Heart right ventricle (tissue), 16 donors: ENCODE measurements at regions not wholly inside any gene's neighbourhood (a gene's known extent, or its start where the extent isn't known, plus 50 kb on each side); places are given as distances from the start of the nearest gene placed in this dataset.

Experiments used
- ATAC-seq, 8 donors: fragments of 200-7000 bp; cut with Tn5 transposase; one replicate each; pipeline ENCODE4 v1.9.1; 2020; ENCODE audit warnings: mild to moderate bottlenecking in 8 of 8, moderate library complexity in 8 of 8, moderate number of reproducible peaks in 1 of 8
- DNase-seq, 2 donors: peaks; one replicate each; pipeline ENCODE4 v3.0.0-alpha.2; 2020
- H3K27ac ChIP-seq, 10 donors: fragments of 200-600 bp; sonication (generic) in 2 of 10; one replicate each; pipeline versions ENCODE4 v1.5.0 to v1.8.0; 2020 to 2022; ENCODE audit warnings: mild to moderate bottlenecking in 3 of 10
- H3K27me3 ChIP-seq, 7 donors: fragments of 200-600 bp; one replicate each; pipeline ENCODE4 v1.8.0; 2021 to 2022; ENCODE audit warnings: mild to moderate bottlenecking in 2 of 7
- H3K36me3 ChIP-seq, 9 donors: fragments of 200-600 bp; sonication (generic) in 1 of 9; one replicate each; pipeline versions ENCODE4 v1.5.0 to v1.8.0; 2020 to 2022; ENCODE audit warnings: mild to moderate bottlenecking in 2 of 9
- H3K4me1 ChIP-seq, 9 donors: fragments of 200-600 bp; sonication (generic) in 1 of 9; one replicate each; pipeline versions ENCODE4 v1.5.0 to v1.8.0; 2020 to 2022; ENCODE audit warnings: mild to moderate bottlenecking in 4 of 9
- H3K4me3 ChIP-seq, 10 donors: fragments of 200-600 bp; sonication (generic) in 2 of 10; one replicate each; pipeline versions ENCODE4 v1.5.0 to v1.8.0; 2020 to 2022; ENCODE audit warnings: mild to moderate bottlenecking in 7 of 10, moderate library complexity in 2 of 10
- H3K9me3 ChIP-seq, 11 donors: fragments of 200-600 bp in 10 of 11; sonication (generic) in 2 of 11; one replicate each; pipeline versions ENCODE4 v1.5.0 to v1.8.0; 2013 to 2022; ENCODE audit warnings: mild to moderate bottlenecking in 2 of 11, control low read depth in 1 of 11, moderate library complexity in 1 of 11
- WGBS, 2 donors: extraction: QIAGEN DNeasy Blood & Tissue Kit; methylation state at CpG; one replicate each; pipeline ENCODE4 v1.1.7; 2013; ENCODE audit warnings: inconsistent platforms in 1 of 2; 5-methylcytosine and 5-hydroxymethylcytosine counted together
- intact Hi-C, 10 donors: fragments of 100-400 bp; cut with DNase I; formaldehyde crosslinking; loops; one replicate each; pipeline versions ENCODE4 v1.11.1 to v1.14.2; 2022
- TF ChIP-seq, protein P1 (sequence below), 9 donors: fragments of 200-600 bp; sonication (generic) in 2 of 9; IDR thresholded peaks; one replicate each; pipeline versions ENCODE4 v1.5.0 to v1.8.0; 2021 to 2022; ENCODE audit warnings: antibody characterized with exemption in 9 of 9, mild to moderate bottlenecking in 5 of 9, moderate library complexity in 1 of 9
- donor health status: Arrhythmogenic right ventricular cardiomyopathy.
- donor health status: ischemic (EF 13 %, LVEDD 7.1; RV severe dilation, severe dysfunction).
- donor health status: healthy with polysubstance abuse.
- donor health status: DM: no; HTN: yes; CAD: no.
- donor health status: DM: no; HTN: no; CAD: no.
- donor health status: ischemic (EF 25% LVEDD 6.9; RV normal size, moderate dysfunction).
- donor health status: ischemic (EF 25% LVEDD 5.7; RV mildly dilated, moderate dysfunction).
- donor health status: healthy.
- donor health status: DM: yes; HTN: yes; CAD: no.
- donor health status: Ischemic cardiomyopathy.
- donor health status: ischemic (EF 35%, LVEDD 5.7; RV mildly dilated, moderate dysfunction).
- donor health status: nonischemic (EF 11% LVEDD 7.7; RV severe dilation, severe dysfunction).
- donor health status: DM: yes; HTN: yes; CAD: no.
- donor health status: PGD.
- donor health status: ischemic (EF 29% LVEDD 5.4; RV normal size, mild dysfunction).
- donor health status: nonischemic (EF 23%, LVEDD 6.1; RV moderate dilation, normal function).

DNA sequence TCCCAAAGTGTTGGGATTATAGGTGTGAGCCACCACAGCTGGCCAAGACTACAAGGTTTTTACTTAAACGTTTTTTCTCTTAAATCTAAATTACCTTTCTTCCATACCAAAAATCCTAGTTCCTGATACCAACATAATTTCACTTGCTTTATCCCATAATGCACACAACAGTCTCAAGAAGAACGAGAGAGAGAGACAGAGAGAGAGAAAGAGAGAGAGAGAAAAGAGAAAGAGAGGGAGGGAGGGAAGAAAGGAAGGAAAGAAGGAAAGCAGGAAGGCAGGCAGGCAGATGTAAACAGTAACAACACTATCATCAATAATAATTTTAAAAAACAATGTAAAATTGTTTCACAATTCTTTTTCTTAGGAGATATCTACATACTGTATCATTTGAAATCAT is 118.4 kb downstream of the BTG1 start:
- no peak for ATAC-seq

DNA sequence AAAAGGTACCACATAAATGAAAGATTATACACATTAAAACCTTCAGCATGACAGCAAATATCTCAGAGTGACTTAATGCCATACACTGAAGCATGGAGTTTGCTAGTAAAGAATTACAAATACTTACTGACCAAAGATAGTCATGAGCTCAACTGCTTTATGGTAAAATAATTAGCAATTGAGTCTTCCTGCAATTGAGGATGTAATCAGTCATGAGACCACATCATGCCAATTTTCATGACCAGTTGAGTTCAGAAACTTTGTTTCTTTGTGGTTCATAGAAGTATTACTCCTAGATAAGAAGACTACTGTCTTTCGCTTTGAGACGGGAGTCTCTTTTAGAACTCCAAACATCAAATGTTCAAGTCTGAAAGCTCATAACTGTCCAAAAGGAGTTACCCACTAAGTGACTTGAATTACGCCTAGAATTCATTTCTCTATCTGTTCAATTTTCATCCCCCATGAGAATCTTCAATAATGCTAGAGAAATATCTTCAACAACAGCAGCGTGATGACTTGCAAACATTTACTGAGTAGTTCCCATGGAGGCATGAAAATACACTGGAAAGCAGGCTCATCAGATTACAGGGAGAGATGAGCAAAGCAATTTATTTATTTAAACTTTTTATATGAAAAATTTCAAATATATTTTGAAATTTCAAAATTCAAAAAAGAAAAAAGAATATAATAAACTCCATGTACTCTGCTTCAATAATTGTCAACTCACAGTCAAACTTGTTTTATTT is 120.0 kb downstream of the BTG1 start:
- H3K4me1 ChIP-seq: peaks cover 0 to 30% (median 14%) of the 10 kb centered on the region in 9 donors
- ATAC-seq (peak in 5 of 8 donors; percentile 28 to 62 (median 49)), DNase-seq (no peak)
- no peaks in the 10 kb centered on the region for H3K9me3 ChIP-seq
- 62 to 65% methylated on average over 4 of the region's 4 CpGs for WGBS, 2 donors
- peak overlapping the region in 1 of 10 donors; percentile 3 for H3K4me3 ChIP-seq
- no peaks in the 10 kb centered on the region for H3K36me3 ChIP-seq
- intact Hi-C loops: loop anchor here in 1 of 10 donors (10.0 kb wide), 1 partner anchor 201 kb away; no protein-coding TSS in a partner anchor
- peak overlapping the region in 2 of 10 donors; percentile 2 to 48 for H3K27ac ChIP-seq
- no peaks in the 10 kb centered on the region for H3K27me3 ChIP-seq
- TF ChIP-seq, protein P1, sequence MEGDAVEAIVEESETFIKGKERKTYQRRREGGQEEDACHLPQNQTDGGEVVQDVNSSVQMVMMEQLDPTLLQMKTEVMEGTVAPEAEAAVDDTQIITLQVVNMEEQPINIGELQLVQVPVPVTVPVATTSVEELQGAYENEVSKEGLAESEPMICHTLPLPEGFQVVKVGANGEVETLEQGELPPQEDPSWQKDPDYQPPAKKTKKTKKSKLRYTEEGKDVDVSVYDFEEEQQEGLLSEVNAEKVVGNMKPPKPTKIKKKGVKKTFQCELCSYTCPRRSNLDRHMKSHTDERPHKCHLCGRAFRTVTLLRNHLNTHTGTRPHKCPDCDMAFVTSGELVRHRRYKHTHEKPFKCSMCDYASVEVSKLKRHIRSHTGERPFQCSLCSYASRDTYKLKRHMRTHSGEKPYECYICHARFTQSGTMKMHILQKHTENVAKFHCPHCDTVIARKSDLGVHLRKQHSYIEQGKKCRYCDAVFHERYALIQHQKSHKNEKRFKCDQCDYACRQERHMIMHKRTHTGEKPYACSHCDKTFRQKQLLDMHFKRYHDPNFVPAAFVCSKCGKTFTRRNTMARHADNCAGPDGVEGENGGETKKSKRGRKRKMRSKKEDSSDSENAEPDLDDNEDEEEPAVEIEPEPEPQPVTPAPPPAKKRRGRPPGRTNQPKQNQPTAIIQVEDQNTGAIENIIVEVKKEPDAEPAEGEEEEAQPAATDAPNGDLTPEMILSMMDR (IDR thresholded peaks at IDR 0.05): no peak

More for the DNA sequence above, 118.4 kb downstream of the BTG1 start:
- no peak for DNase-seq
- no peaks in the 10 kb centered on the region for H3K9me3 ChIP-seq
- 85 to 93% methylated on average over 2 of the region's 2 CpGs for WGBS, 2 donors
- intact Hi-C loops: loop anchor here in 1 of 10 donors (10.0 kb wide), 1 partner anchor 202 kb away; no protein-coding TSS in a partner anchor
- no peaks in the 10 kb centered on the region for H3K36me3 ChIP-seq
- H3K27me3 ChIP-seq: no peaks in the 10 kb centered on the region
- peaks cover 0 to 37% (median 16%) of the 10 kb centered on the region in 9 donors for H3K4me1 ChIP-seq
- H3K4me3 ChIP-seq: no peak overlapping the region
- H3K27ac ChIP-seq: no peak overlapping the region
- TF ChIP-seq, protein P1 (IDR thresholded peaks at IDR 0.05): no peak

DNA sequence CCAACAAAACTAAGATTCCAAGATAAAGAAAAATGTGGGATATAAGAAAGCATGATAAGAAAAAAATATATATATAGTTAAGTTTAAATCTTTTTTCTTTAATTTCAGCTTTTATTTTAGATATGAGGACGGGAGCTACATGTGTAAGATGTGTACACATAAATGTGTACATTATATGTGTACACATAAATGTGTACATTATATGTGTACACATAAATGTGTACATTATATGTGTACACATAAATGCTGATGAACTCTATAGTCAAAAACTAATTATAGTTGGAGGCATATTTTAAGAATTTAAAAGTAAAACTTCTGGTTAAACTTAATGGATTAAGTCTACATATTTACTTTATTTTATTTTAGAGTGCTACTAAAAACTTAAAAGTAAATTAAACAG is 123.6 kb downstream of the BTG1 start:
- Histone ChIP-seq H3K27me3 (no peaks in the 10 kb centered on the region), H3K9me3 (no peaks in the 10 kb centered on the region), H3K4me1 (peaks cover 0 to 15% (median 0%) of the 10 kb centered on the region in 9 donors), H3K36me3 (no peaks in the 10 kb centered on the region), H3K4me3 (no peak overlapping the region), H3K27ac (no peak overlapping the region)
- 96 to 99% methylated on average over 1 of the region's 1 CpG for WGBS, 2 donors
- DNase-seq (no peak), ATAC-seq (no peak)
- TF ChIP-seq, protein P1 (IDR thresholded peaks at IDR 0.05): no peak
- intact Hi-C loops: loop anchor here in 1 of 10 donors (10.0 kb wide), 1 partner anchor 197 kb away; no protein-coding TSS in a partner anchor

DNA sequence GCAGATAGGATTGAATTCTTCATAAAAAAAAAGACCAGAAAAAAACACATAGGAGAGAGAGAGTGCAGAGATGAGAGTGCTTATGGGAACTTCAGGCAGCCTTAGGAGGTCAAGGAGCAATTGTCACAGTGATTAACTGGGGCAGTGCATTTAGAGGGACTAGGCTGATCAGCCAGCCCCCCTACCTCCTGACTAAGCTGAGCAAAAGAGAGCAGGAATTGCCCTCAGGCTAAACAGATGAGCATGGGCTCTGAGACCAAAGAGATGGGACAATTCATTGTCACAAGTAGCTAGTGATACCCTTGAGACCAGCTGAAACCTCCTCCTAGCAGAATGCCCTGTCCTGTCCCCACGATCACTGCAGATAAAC is 124.0 kb downstream of the BTG1 start:
- intact Hi-C loops: loop anchor here in 1 of 10 donors (10.0 kb wide), 1 partner anchor 197 kb away; no protein-coding TSS in a partner anchor
- 72 to 78% methylated on average over 1 of the region's 1 CpG for WGBS, 2 donors
- peaks cover 0 to 1% (median 0%) of the 10 kb centered on the region in 11 donors for H3K9me3 ChIP-seq
- no peaks in the 10 kb centered on the region for H3K36me3 ChIP-seq
- peaks cover 0 to 15% (median 0%) of the 10 kb centered on the region in 9 donors for H3K4me1 ChIP-seq
- DNase-seq (no peak), ATAC-seq (no peak)
- TF ChIP-seq, protein P1 (IDR thresholded peaks at IDR 0.05): no peak
- H3K4me3 ChIP-seq: no peak overlapping the region
- no peaks in the 10 kb centered on the region for H3K27me3 ChIP-seq
- no peak overlapping the region for H3K27ac ChIP-seq
